Esophagus muscularis mucosa (tissue), 4 donors: ENCODE measurements at regions not wholly inside any gene's neighbourhood (a gene's known extent, or its start where the extent isn't known, plus 50 kb on each side); places are given as distances from the start of the nearest gene placed in this dataset.

Experiments used
- CTCF ChIP-seq, 3 experiments: fragments of 200-600 bp in 2 of 3; fragments of 450-650 bp in 1 of 3; sonication (generic) in 2 of 3; IDR thresholded peaks; one replicate each; pipeline ENCODE4 v1.5.1; 2017 to 2019; ENCODE audit warnings: antibody characterized with exemption in 3 of 3, mild to moderate bottlenecking in 2 of 3, moderate library complexity in 1 of 3
- EP300 ChIP-seq: sonication (generic); formaldehyde crosslinking; IDR thresholded peaks from one replicate; pipeline ENCODE4 v1.6.1; 2017; ENCODE audit warnings: antibody characterized with exemption
- POLR2A ChIP-seq: fragments of 450-650 bp; IDR thresholded peaks from one replicate; pipeline ENCODE4 v1.6.1; 2017; ENCODE audit warnings: antibody characterized with exemption, moderate library complexity, mild to moderate bottlenecking, low read depth
- POLR2AphosphoS5 ChIP-seq, 2 donors: sonication (generic); formaldehyde crosslinking; IDR thresholded peaks; one replicate each; pipeline ENCODE4 v1.6.1; 2017; ENCODE audit warnings: antibody characterized with exemption in 2 of 2

- TF ChIP-seq CTCF (IDR thresholded peaks at IDR 0.05) (no peak), EP300 (no peak), POLR2A (no peak), POLR2AphosphoS5 (IDR thresholded peaks at IDR 0.05) (no peak)
Measured at GRCh38 chr1:195328102-195328501, 1280.1 kb downstream of the KCNT2 start.
